CD8-positive, alpha-beta memory T cell (primary cell): ENCODE measurements at regions not wholly inside any gene's neighbourhood (a gene's known extent, or its start where the extent isn't known, plus 50 kb on each side); places are given as distances from the start of the nearest gene placed in this dataset.

Experiments used
- CTCF ChIA-PET: fragments of 350-600 bp; sonication (Branson Sonifier 250); formaldehyde crosslinking; loops from one replicate; lab custom pipeline; 2021; ENCODE audit warnings: antibody characterized with exemption; lab: Charles Lee
- POLR2A ChIA-PET: fragments of 350-600 bp; sonication (Branson Sonifier 250); formaldehyde crosslinking; loops from one replicate; lab custom pipeline; 2021; ENCODE audit warnings: antibody characterized with exemption; lab: Charles Lee
- DNase-seq, 5 donors: peaks; one replicate each; pipeline versions ENCODE4 v3.0.0 to v3.0.0-alpha.2; 2020 to 2022; ENCODE audit warnings: mixed read lengths in 1 of 5
- H3K27ac ChIP-seq: one replicate; pipeline ENCODE4 v1.7.0; 2013; ENCODE audit warnings: low read depth, mild to moderate bottlenecking, low read length, moderate library complexity
- H3K27me3 ChIP-seq: 2 replicates; pipeline ENCODE4 v1.7.0; 2013; ENCODE audit warnings: low read length, mild to moderate bottlenecking; ENCODE audit not compliant: insufficient read depth, poor library complexity, severe bottlenecking
- H3K36me3 ChIP-seq: 2 replicates; pipeline ENCODE4 v1.7.0; 2013; ENCODE audit warnings: mild to moderate bottlenecking, low read length, moderate library complexity; ENCODE audit not compliant: insufficient read depth
- H3K4me1 ChIP-seq: 2 replicates; pipeline ENCODE4 v1.7.0; 2013; ENCODE audit warnings: mild to moderate bottlenecking, low read length, moderate library complexity; ENCODE audit not compliant: insufficient read depth
- H3K4me3 ChIP-seq: 2 replicates; pipeline ENCODE4 v1.7.0; 2013; ENCODE audit warnings: mild to moderate bottlenecking, low read length
- H3K9me3 ChIP-seq: 2 replicates; pipeline ENCODE4 v1.7.0; 2013; ENCODE audit warnings: mild to moderate bottlenecking, low read length
- H3K27ac Mint-ChIP-seq, 8 donors: one replicate each; pipeline ENCODE4 v1.8.0; 2020 to 2021; ENCODE audit warnings: mixed read lengths in 8 of 8, mild to moderate bottlenecking in 6 of 8, inconsistent platforms in 3 of 8, moderate library complexity in 3 of 8
- H3K27me3 Mint-ChIP-seq, 2 donors: one replicate each; pipeline ENCODE4 v1.8.0; 2020 to 2021; ENCODE audit warnings: mixed read lengths in 2 of 2, mild to moderate bottlenecking in 1 of 2, moderate library complexity in 1 of 2
- H3K36me3 Mint-ChIP-seq, 3 donors: one replicate each; pipeline ENCODE4 v1.8.0; 2020 to 2021; ENCODE audit warnings: mixed read lengths in 3 of 3, inconsistent platforms in 1 of 3, mild to moderate bottlenecking in 1 of 3
- H3K4me1 Mint-ChIP-seq, 3 donors: one replicate each; pipeline ENCODE4 v1.8.0; 2020 to 2021; ENCODE audit warnings: mixed read lengths in 3 of 3, inconsistent platforms in 1 of 3, mild to moderate bottlenecking in 1 of 3
- H3K4me3 Mint-ChIP-seq, 7 donors: one replicate each; pipeline ENCODE4 v1.8.0; 2020 to 2021; ENCODE audit warnings: mixed read lengths in 7 of 7, mild to moderate bottlenecking in 6 of 7, moderate library complexity in 4 of 7, inconsistent platforms in 2 of 7
- H3K9me3 Mint-ChIP-seq, 5 donors: one replicate each; pipeline ENCODE4 v1.8.0; 2020 to 2022; ENCODE audit warnings: mixed read lengths in 5 of 5, mild to moderate bottlenecking in 3 of 5, moderate library complexity in 2 of 5, inconsistent platforms in 1 of 5

GRCh38 chr7:46806856-46807255 lies 775.1 kb downstream of the TNS3 start:
- DNase-seq = no peak
- peaks cover 9 to 33% (median 20%) of the 10 kb centered on the region in 5 donors for H3K9me3 Mint-ChIP-seq
- H3K4me1 Mint-ChIP-seq = no peaks in the 10 kb centered on the region
- no peaks in the 10 kb centered on the region for H3K9me3 ChIP-seq
- no peak overlapping the region for H3K4me3 ChIP-seq
- POLR2A ChIA-PET = no interaction called here
- CTCF ChIA-PET = no interaction called here
- no peaks in the 10 kb centered on the region for H3K27me3 ChIP-seq
- H3K4me3 Mint-ChIP-seq = no peak overlapping the region
- no peak overlapping the region for H3K27ac ChIP-seq
- no peak overlapping the region for H3K27ac Mint-ChIP-seq
- no peaks in the 10 kb centered on the region for H3K4me1 ChIP-seq
- H3K27me3 Mint-ChIP-seq = peaks cover 0 to 5% of the 10 kb centered on the region in 2 donors
- H3K36me3 ChIP-seq = no peaks in the 10 kb centered on the region
- peaks cover 0 to 2% (median 0%) of the 10 kb centered on the region in 3 donors for H3K36me3 Mint-ChIP-seq

- ChIA-PET POLR2A (no interaction called here), CTCF (interaction anchor here (0.7 kb wide), 1 partner anchor 867 kb away, joined by 6 read pairs; no protein-coding TSS in a partner anchor)
- Mint-ChIP-seq H3K9me3 (peaks cover 15 to 35% (median 24%) of the 10 kb centered on the region in 5 donors), H3K4me1 (no peaks in the 10 kb centered on the region), H3K27me3 (no peaks in the 10 kb centered on the region), H3K4me3 (no peak overlapping the region), H3K27ac (no peak overlapping the region), H3K36me3 (no peaks in the 10 kb centered on the region)
- Histone ChIP-seq H3K4me1 (no peaks in the 10 kb centered on the region), H3K4me3 (no peak overlapping the region), H3K36me3 (no peaks in the 10 kb centered on the region), H3K9me3 (no peaks in the 10 kb centered on the region), H3K27me3 (no peaks in the 10 kb centered on the region), H3K27ac (no peak overlapping the region)
- DNase-seq = no peak
Measured at GRCh38 chr7:46802479-46802878, 779.4 kb downstream of the TNS3 start.

- peaks cover 0 to 2% of the 10 kb centered on the region in 2 donors for H3K27me3 Mint-ChIP-seq
- CTCF ChIA-PET = no interaction called here
- H3K36me3 ChIP-seq = no peaks in the 10 kb centered on the region
- POLR2A ChIA-PET = no interaction called here
- no peak overlapping the region for H3K4me3 Mint-ChIP-seq
- DNase-seq = no peak
- no peak overlapping the region for H3K27ac ChIP-seq
- H3K4me1 Mint-ChIP-seq = no peaks in the 10 kb centered on the region
- H3K27ac Mint-ChIP-seq = no peak overlapping the region
- no peak overlapping the region for H3K4me3 ChIP-seq
- no peaks in the 10 kb centered on the region for H3K9me3 ChIP-seq
- H3K4me1 ChIP-seq = no peaks in the 10 kb centered on the region
- H3K27me3 ChIP-seq = no peaks in the 10 kb centered on the region
- no peaks in the 10 kb centered on the region for H3K36me3 Mint-ChIP-seq
- peaks cover 0 to 19% (median 7%) of the 10 kb centered on the region in 5 donors for H3K9me3 Mint-ChIP-seq
Measured at GRCh38 chr7:46791188-46791587, 790.7 kb downstream of the TNS3 start.

- Histone ChIP-seq H3K27ac (no peak overlapping the region), H3K36me3 (no peaks in the 10 kb centered on the region), H3K4me3 (no peak overlapping the region), H3K4me1 (no peaks in the 10 kb centered on the region), H3K27me3 (no peaks in the 10 kb centered on the region), H3K9me3 (no peaks in the 10 kb centered on the region)
- Mint-ChIP-seq H3K4me3 (no peak overlapping the region), H3K27me3 (peaks cover 0 to 2% of the 10 kb centered on the region in 2 donors), H3K27ac (no peak overlapping the region), H3K9me3 (peaks cover 1 to 16% (median 6%) of the 10 kb centered on the region in 5 donors), H3K36me3 (no peaks in the 10 kb centered on the region), H3K4me1 (no peaks in the 10 kb centered on the region)
- ChIA-PET POLR2A (no interaction called here), CTCF (no interaction called here)
- DNase-seq = no peak
Measured at GRCh38 chr7:46786995-46787394, 794.9 kb downstream of the TNS3 start.

- Mint-ChIP-seq H3K4me1 (no peaks in the 10 kb centered on the region), H3K27me3 (peaks cover 0 to 2% of the 10 kb centered on the region in 2 donors), H3K27ac (no peak overlapping the region), H3K36me3 (no peaks in the 10 kb centered on the region), H3K4me3 (no peak overlapping the region), H3K9me3 (peaks cover 3 to 16% (median 11%) of the 10 kb centered on the region in 5 donors)
- H3K4me3 ChIP-seq = no peak overlapping the region
- H3K4me1 ChIP-seq = no peaks in the 10 kb centered on the region
- no peak for DNase-seq
- H3K27ac ChIP-seq = no peak overlapping the region
- CTCF ChIA-PET = no interaction called here
- POLR2A ChIA-PET = no interaction called here
- no peaks in the 10 kb centered on the region for H3K36me3 ChIP-seq
- H3K27me3 ChIP-seq = no peaks in the 10 kb centered on the region
- H3K9me3 ChIP-seq = no peaks in the 10 kb centered on the region
Measured at GRCh38 chr7:46786221-46786954, 795.5 kb downstream of the TNS3 start.

- Mint-ChIP-seq H3K4me1 (no peaks in the 10 kb centered on the region), H3K27ac (no peak overlapping the region), H3K36me3 (no peaks in the 10 kb centered on the region), H3K9me3 (peaks cover 3 to 21% (median 13%) of the 10 kb centered on the region in 5 donors), H3K27me3 (peaks cover 0 to 2% of the 10 kb centered on the region in 2 donors), H3K4me3 (no peak overlapping the region)
- H3K9me3 ChIP-seq = no peaks in the 10 kb centered on the region
- H3K36me3 ChIP-seq = no peaks in the 10 kb centered on the region
- no peaks in the 10 kb centered on the region for H3K27me3 ChIP-seq
- no peaks in the 10 kb centered on the region for H3K4me1 ChIP-seq
- ChIA-PET CTCF (no interaction called here), POLR2A (no interaction called here)
- DNase-seq = no peak
- no peak overlapping the region for H3K27ac ChIP-seq
- no peak overlapping the region for H3K4me3 ChIP-seq
Measured at GRCh38 chr7:46784732-46785131, 797.2 kb downstream of the TNS3 start.

GRCh38 chr7:46781901-46782439 lies 799.9 kb downstream of the TNS3 start:
- peaks cover 5 to 15% (median 8%) of the 10 kb centered on the region in 5 donors for H3K9me3 Mint-ChIP-seq
- no peaks in the 10 kb centered on the region for H3K9me3 ChIP-seq
- no peaks in the 10 kb centered on the region for H3K4me1 Mint-ChIP-seq
- ChIA-PET POLR2A (no interaction called here), CTCF (no interaction called here)
- no peaks in the 10 kb centered on the region for H3K36me3 ChIP-seq
- H3K27me3 Mint-ChIP-seq = no peaks in the 10 kb centered on the region
- H3K36me3 Mint-ChIP-seq = no peaks in the 10 kb centered on the region
- no peak overlapping the region for H3K4me3 Mint-ChIP-seq
- no peaks in the 10 kb centered on the region for H3K4me1 ChIP-seq
- H3K27ac ChIP-seq = no peak overlapping the region
- H3K27me3 ChIP-seq = no peaks in the 10 kb centered on the region
- no peak overlapping the region for H3K4me3 ChIP-seq
- no peak for DNase-seq
- no peak overlapping the region for H3K27ac Mint-ChIP-seq

GRCh38 chr7:46776790-46777189 lies 805.1 kb downstream of the TNS3 start:
- no peaks in the 10 kb centered on the region for H3K36me3 Mint-ChIP-seq
- ChIA-PET CTCF (no interaction called here), POLR2A (no interaction called here)
- H3K27ac Mint-ChIP-seq = no peak overlapping the region
- H3K4me3 Mint-ChIP-seq = no peak overlapping the region
- no peaks in the 10 kb centered on the region for H3K4me1 Mint-ChIP-seq
- no peaks in the 10 kb centered on the region for H3K4me1 ChIP-seq
- no peaks in the 10 kb centered on the region for H3K27me3 ChIP-seq
- H3K36me3 ChIP-seq = no peaks in the 10 kb centered on the region
- H3K4me3 ChIP-seq = no peak overlapping the region
- peaks cover 2 to 17% (median 11%) of the 10 kb centered on the region in 5 donors for H3K9me3 Mint-ChIP-seq
- H3K9me3 ChIP-seq = no peaks in the 10 kb centered on the region
- H3K27ac ChIP-seq = no peak overlapping the region
- H3K27me3 Mint-ChIP-seq = no peaks in the 10 kb centered on the region
- no peak for DNase-seq
